Umbilical cord (tissue), 1 donor: ENCODE measurements at regions not wholly inside any gene's neighbourhood (a gene's known extent, or its start where the extent isn't known, plus 50 kb on each side); places are given as distances from the start of the nearest gene placed in this dataset.

Experiments
- DNase-seq: peaks from one replicate; pipeline ENCODE4 v3.0.0-alpha.2; 2015; ENCODE audit warnings: low spot score

- no peak for DNase-seq
These were observed 160.9 kb upstream of the SYT6 start for GRCh38 chr1:114314576-114314975.

- no peak for DNase-seq
These were observed 160.4 kb upstream of the SYT6 start for GRCh38 chr1:114314098-114314497.

GRCh38 chr1:114310695-114311271 is 157.1 kb upstream of the SYT6 start:
- DNase-seq = peak; percentile 97

- DNase-seq = no peak
These were observed 149.2 kb upstream of the SYT6 start for GRCh38 chr1:114302821-114303220.

GRCh38 chr1:114299331-114299975 is 145.8 kb upstream of the SYT6 start:
- peak; percentile 72 for DNase-seq

GRCh38 chr1:114298008-114298407 is 144.3 kb upstream of the SYT6 start:
- no peak for DNase-seq

GRCh38 chr1:114296413-114296812 is 142.7 kb upstream of the SYT6 start:
- no peak for DNase-seq

GRCh38 chr1:114295321-114295720 is 141.7 kb upstream of the SYT6 start:
- no peak for DNase-seq

GRCh38 chr1:114292835-114293234 is 139.2 kb upstream of the SYT6 start:
- no peak for DNase-seq

GRCh38 chr1:114292194-114292593 is 138.5 kb upstream of the SYT6 start:
- DNase-seq = no peak

- no peak for DNase-seq
These were observed 137.1 kb upstream of the SYT6 start for GRCh38 chr1:114290776-114291175.

- no peak for DNase-seq
These were observed 136.7 kb upstream of the SYT6 start for GRCh38 chr1:114290341-114290740.

- DNase-seq = no peak
These were observed 136.2 kb upstream of the SYT6 start for GRCh38 chr1:114289824-114290223.

GRCh38 chr1:114289306-114289705 is 135.6 kb upstream of the SYT6 start:
- no peak for DNase-seq

- DNase-seq = no peak
These were observed 133.3 kb upstream of the SYT6 start for GRCh38 chr1:114286960-114287359.

- DNase-seq = peak; percentile 62
These were observed 132.5 kb upstream of the SYT6 start for GRCh38 chr1:114286179-114286578.

- DNase-seq = peak; percentile 93
These were observed 129.2 kb upstream of the SYT6 start for GRCh38 chr1:114282751-114283403.

- no peak for DNase-seq
These were observed 125.2 kb upstream of the SYT6 start for GRCh38 chr1:114278911-114279310.

- peak; percentile 56 for DNase-seq
These were observed 124.8 kb upstream of the SYT6 start for GRCh38 chr1:114278430-114278829.

- DNase-seq = peak; percentile 65
These were observed 121.1 kb upstream of the SYT6 start for GRCh38 chr1:114274621-114275317.

GRCh38 chr1:114272593-114272992 is 118.9 kb upstream of the SYT6 start:
- DNase-seq = no peak

GRCh38 chr1:114270718-114271117 is 117.0 kb upstream of the SYT6 start:
- no peak for DNase-seq

GRCh38 chr1:114270282-114270681 is 116.6 kb upstream of the SYT6 start:
- no peak for DNase-seq
